H9 (cell line): ENCODE measurements at regions not wholly inside any gene's neighbourhood (a gene's known extent, or its start where the extent isn't known, plus 50 kb on each side); places are given as distances from the start of the nearest gene placed in this dataset.
"Not testable (repeated sequence)": the region's sequence is repeated elsewhere in the genome, so short reads cannot be mapped to it uniquely, and the experiment has no call there.

Experiments used
- DNase-seq: peaks from one replicate; pipeline ENCODE4 v3.0.0-alpha.2; 2017
- H2AFZ ChIP-seq: one replicate; pipeline ENCODE4 v1.6.1; 2013; ENCODE audit warnings: mild to moderate bottlenecking, low read length, control low read depth, moderate library complexity
- H2AK5ac ChIP-seq: 2 replicates; pipeline ENCODE4 v1.6.1; 2013; ENCODE audit warnings: low read length, control low read depth, mixed read lengths; ENCODE audit not compliant: insufficient read length
- H2BK120ac ChIP-seq: one replicate; pipeline ENCODE4 v1.6.1; 2013; ENCODE audit warnings: low read depth, mild to moderate bottlenecking, low read length, control low read depth, inconsistent platforms; ENCODE audit not compliant: poor library complexity, severe bottlenecking
- H2BK12ac ChIP-seq: 2 replicates; pipeline ENCODE4 v1.6.1; 2013; ENCODE audit warnings: low read length, control low read depth, mixed read lengths, low read depth; ENCODE audit not compliant: insufficient read length
- H2BK15ac ChIP-seq: 2 replicates; pipeline ENCODE4 v1.6.1; 2013; ENCODE audit warnings: low read depth, low read length, control low read depth
- H2BK20ac ChIP-seq: one replicate; pipeline ENCODE4 v1.6.1; 2013; ENCODE audit warnings: low read depth, mild to moderate bottlenecking, low read length, control low read depth, inconsistent platforms; ENCODE audit not compliant: poor library complexity, severe bottlenecking
- H2BK5ac ChIP-seq: 2 replicates; pipeline ENCODE4 v1.6.1; 2013; ENCODE audit warnings: low read length, control low read depth, mixed read lengths; ENCODE audit not compliant: insufficient read length
- H3K14ac ChIP-seq: 2 replicates; pipeline ENCODE4 v1.6.1; 2013; ENCODE audit warnings: low read length, control low read depth; ENCODE audit not compliant: insufficient read depth
- H3K18ac ChIP-seq: 2 replicates; pipeline ENCODE4 v1.6.1; 2013; ENCODE audit warnings: low read depth, mild to moderate bottlenecking, mixed read lengths, low read length, control low read depth; ENCODE audit not compliant: insufficient read length
- H3K23ac ChIP-seq: 2 replicates; pipeline ENCODE4 v1.6.1; 2013; ENCODE audit warnings: low read length, control low read depth, mixed read lengths, low read depth; ENCODE audit not compliant: insufficient read length
- H3K23me2 ChIP-seq: 2 replicates; pipeline ENCODE4 v1.6.1; 2013; ENCODE audit warnings: low read depth, mild to moderate bottlenecking, mixed read lengths, low read length, control low read depth; ENCODE audit not compliant: insufficient read length, poor library complexity, severe bottlenecking
- H3K27ac ChIP-seq: 2 replicates; pipeline ENCODE4 v1.5.1; 2013; ENCODE audit warnings: low read length, control low read depth, mixed read lengths, low read depth; ENCODE audit not compliant: insufficient read length
- H3K27me3 ChIP-seq: 2 replicates; pipeline ENCODE4 v1.6.1; 2013; ENCODE audit warnings: low read length, control low read depth, inconsistent platforms; ENCODE audit not compliant: insufficient read depth
- H3K4ac ChIP-seq: 2 replicates; pipeline ENCODE4 v1.6.1; 2013; ENCODE audit warnings: low read depth, mild to moderate bottlenecking, control low read depth, inconsistent platforms, low read length, moderate library complexity
- H3K4me1 ChIP-seq: 2 replicates; pipeline ENCODE4 v1.6.1; 2013; ENCODE audit warnings: low read length, control low read depth, inconsistent platforms; ENCODE audit not compliant: insufficient read depth
- H3K4me2 ChIP-seq: 2 replicates; pipeline ENCODE4 v1.6.1; 2013; ENCODE audit warnings: low read length, control low read depth, mixed read lengths; ENCODE audit not compliant: insufficient read length, insufficient read depth
- H3K56ac ChIP-seq: 2 replicates; pipeline ENCODE4 v1.6.1; 2013; ENCODE audit warnings: low read depth, mild to moderate bottlenecking, mixed read lengths, low read length, control low read depth; ENCODE audit not compliant: insufficient read length
- H3K79me1 ChIP-seq: 2 replicates; pipeline ENCODE4 v1.6.1; 2013; ENCODE audit warnings: low read depth, mild to moderate bottlenecking, moderate library complexity, low read length, control low read depth, inconsistent platforms; ENCODE audit not compliant: insufficient read depth, poor library complexity, severe bottlenecking
- H3K79me2 ChIP-seq: 2 replicates; pipeline ENCODE4 v1.6.1; 2013; ENCODE audit warnings: low read length, control low read depth, inconsistent platforms; ENCODE audit not compliant: insufficient read depth
- H3K9ac ChIP-seq: 2 replicates; pipeline ENCODE4 v1.6.1; 2013; ENCODE audit warnings: low read length, control low read depth, mixed read lengths; ENCODE audit not compliant: insufficient read length; ENCODE audit errors: extremely low read depth
- H3K9me3 ChIP-seq: one replicate; pipeline ENCODE4 v1.6.1; 2013; ENCODE audit warnings: low read depth, low read length, inconsistent platforms; ENCODE audit not compliant: control insufficient read depth
- H3T11ph ChIP-seq: one replicate; pipeline ENCODE4 v1.6.1; 2013; ENCODE audit warnings: mild to moderate bottlenecking, low read length, control low read depth, inconsistent platforms
- H4K20me1 ChIP-seq: one replicate; pipeline ENCODE4 v1.6.1; 2013; ENCODE audit not compliant: control insufficient read depth, insufficient read length, insufficient read depth
- H4K5ac ChIP-seq: 2 replicates; pipeline ENCODE4 v1.6.1; 2013; ENCODE audit warnings: low read depth, mild to moderate bottlenecking, mixed read lengths, low read length, control low read depth; ENCODE audit not compliant: insufficient read length
- H4K8ac ChIP-seq: replicated peaks from 2 replicates; pipeline ENCODE4 v1.6.1; 2013; ENCODE audit warnings: low read length, control low read depth, mixed read lengths, low read depth; ENCODE audit not compliant: insufficient read length
- H4K91ac ChIP-seq: 2 replicates; pipeline ENCODE4 v1.6.1; 2013; ENCODE audit warnings: low read depth, mild to moderate bottlenecking, moderate library complexity, mixed read lengths, low read length, control low read depth; ENCODE audit not compliant: insufficient read length
- H3K27ac Mint-ChIP-seq, 3 experiments: 2 replicates in 2 of 3; 3 replicates in 1 of 3; pipeline ENCODE4 v1.8.0; 2020 to 2021; ENCODE audit warnings: mixed read lengths in 3 of 3, mild to moderate bottlenecking in 1 of 3, moderate library complexity in 1 of 3
- H3K27me3 Mint-ChIP-seq: 2 replicates; pipeline ENCODE4 v1.8.0; 2021; ENCODE audit warnings: low read depth, mild to moderate bottlenecking, moderate library complexity, mixed read lengths
- H3K36me3 Mint-ChIP-seq, 3 experiments: 2 replicates in 2 of 3; 3 replicates in 1 of 3; pipeline ENCODE4 v1.8.0; 2020 to 2021; ENCODE audit warnings: low read depth in 3 of 3, mixed read lengths in 3 of 3; ENCODE audit not compliant: insufficient read depth in 1 of 3
- H3K4me1 Mint-ChIP-seq, 2 experiments: 2 replicates each; pipeline ENCODE4 v1.8.0; 2020; ENCODE audit warnings: mixed read lengths in 2 of 2
- H3K4me3 Mint-ChIP-seq, 2 experiments: 2 replicates in 1 of 2; 3 replicates in 1 of 2; pipeline ENCODE4 v1.8.0; 2020 to 2021; ENCODE audit warnings: mild to moderate bottlenecking in 2 of 2, mixed read lengths in 2 of 2, moderate library complexity in 1 of 2
- H3K9me3 Mint-ChIP-seq, 2 experiments: 2 replicates in 1 of 2; 3 replicates in 1 of 2; pipeline ENCODE4 v1.8.0; 2020; ENCODE audit warnings: mild to moderate bottlenecking in 2 of 2, mixed read lengths in 2 of 2, moderate library complexity in 1 of 2
- WGBS: extraction: QIAGEN DNeasy Blood & Tissue Kit; methylation state at CpG from one replicate; pipeline ENCODE4 v1.1.7; 2013; ENCODE audit warnings: missing lambda C conversion rate, low lambda C conversion rate, mixed read lengths; ENCODE audit not compliant: insufficient read length; ENCODE audit errors: extremely low coverage; 5-methylcytosine and 5-hydroxymethylcytosine counted together

DNA sequence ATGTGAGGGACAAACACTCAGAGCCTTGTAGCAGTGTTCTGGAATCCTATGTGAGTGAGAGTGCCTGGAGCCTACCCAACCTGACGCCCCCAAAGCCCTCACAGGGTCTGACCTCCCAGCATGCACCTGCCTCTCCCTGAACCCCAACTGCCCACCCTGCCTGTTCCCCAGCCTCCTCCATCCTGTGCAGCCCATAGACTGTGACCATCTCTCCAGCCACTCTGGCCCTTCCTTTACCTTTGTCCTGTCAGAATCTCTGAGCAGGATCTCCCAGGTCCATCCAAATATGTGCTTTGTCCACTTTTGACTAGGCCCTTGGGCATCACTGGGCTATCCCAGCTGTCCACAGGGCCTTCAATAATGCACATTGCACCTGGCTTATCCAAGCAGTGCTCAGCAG is 1159.8 kb upstream of the TPTE start:
- not testable (repeated sequence) for H3K4me3 Mint-ChIP-seq, H2BK12ac ChIP-seq, H3K79me1 ChIP-seq, H3T11ph ChIP-seq, H3K4me1 ChIP-seq, H3K23ac ChIP-seq, H2BK120ac ChIP-seq, H3K27ac Mint-ChIP-seq, H3K27me3 ChIP-seq, H3K14ac ChIP-seq, H4K91ac ChIP-seq, H3K23me2 ChIP-seq, H3K27ac ChIP-seq, H3K4me2 ChIP-seq, H2AFZ ChIP-seq, H2BK20ac ChIP-seq, H3K79me2 ChIP-seq, H3K4ac ChIP-seq, H4K5ac ChIP-seq, H4K20me1 ChIP-seq, H3K56ac ChIP-seq, H3K18ac ChIP-seq, H2BK5ac ChIP-seq, H4K8ac ChIP-seq, H2BK15ac ChIP-seq, H3K4me1 Mint-ChIP-seq, H3K27me3 Mint-ChIP-seq, H2AK5ac ChIP-seq, H3K9ac ChIP-seq, H3K36me3 Mint-ChIP-seq
- no CpG with 5 or more reads among the region's 1 CpG for WGBS
- H3K9me3 ChIP-seq = peaks cover 13% of the 10 kb centered on the region
- DNase-seq = peak; percentile 4
- peaks cover 18 to 22% of the 10 kb centered on the region in 2 experiments for H3K9me3 Mint-ChIP-seq

GRCh38 chr21:9362309-9362708 is 1159.1 kb upstream of the TPTE start:
- H3K18ac ChIP-seq, H3K4me2 ChIP-seq, H3K23me2 ChIP-seq, H4K20me1 ChIP-seq, H4K8ac ChIP-seq, H3K56ac ChIP-seq, H3K14ac ChIP-seq, H2AK5ac ChIP-seq, H3K9ac ChIP-seq, H4K5ac ChIP-seq, H3K79me1 ChIP-seq, H2BK5ac ChIP-seq, H4K91ac ChIP-seq, H3K79me2 ChIP-seq, H2AFZ ChIP-seq, H3K4ac ChIP-seq, H3K27me3 Mint-ChIP-seq, H3K23ac ChIP-seq, H2BK20ac ChIP-seq, H3K27ac ChIP-seq, H3K27me3 ChIP-seq, H2BK120ac ChIP-seq, H3K4me3 Mint-ChIP-seq, H3T11ph ChIP-seq, H3K36me3 Mint-ChIP-seq, DNase-seq, H3K4me1 Mint-ChIP-seq, H3K27ac Mint-ChIP-seq, H2BK12ac ChIP-seq, H2BK15ac ChIP-seq, H3K4me1 ChIP-seq: not testable (repeated sequence)
- H3K9me3 ChIP-seq = peaks cover 16% of the 10 kb centered on the region
- no CpG with 5 or more reads among the region's 7 CpGs for WGBS
- H3K9me3 Mint-ChIP-seq = peaks cover 18 to 22% of the 10 kb centered on the region in 2 experiments
